ENCODE measurements at regions not wholly inside any gene's neighbourhood (a gene's known extent, or its start where the extent isn't known, plus 50 kb on each side); places are given as distances from the start of the nearest gene placed in this dataset.

GRCh38 chr2:167652401-167652800, 595.0 kb downstream of the STK39 start:
- in situ Hi-C loops (cut with MboI; ENCODE audit: low pct_ligation_motif_present in 1 of 4, low pct_unique_long_range_greater_than_20kb in 1 of 4, low sequenced_read_pairs in 3 of 4), result no loop called here

GRCh38 chr2:167651406-167652151, 595.8 kb downstream of the STK39 start:
- in situ Hi-C loops (cut with MboI; ENCODE audit: low pct_ligation_motif_present in 1 of 4, low pct_unique_long_range_greater_than_20kb in 1 of 4, low sequenced_read_pairs in 3 of 4) (no loop called here), intact Hi-C loops (cut with DNase I; ENCODE audit: low total_unique reads) (no loop called here)
- H3K4me3 ChIP-seq, result no peak overlapping the region
- H3K9me3 ChIP-seq, result no peaks in the 10 kb centered on the region
- no peak for DNase-seq
- no peaks in the 10 kb centered on the region for H3K27me3 ChIP-seq
- H3K27ac ChIP-seq, result no peak overlapping the region
- no peaks in the 10 kb centered on the region for H3K36me3 ChIP-seq
- no peak for TF ChIP-seq EP300 (IDR thresholded peaks at IDR 0.05; ENCODE audit: low read depth)
- TF ChIP-seq POLR2AphosphoS5 (IDR thresholded peaks at IDR 0.05), result no peak
- no peak for TF ChIP-seq CTCF (IDR thresholded peaks at IDR 0.05)
- TF ChIP-seq POLR2A (IDR thresholded peaks at IDR 0.05), result no peak
- no peaks in the 10 kb centered on the region for H3K4me1 ChIP-seq
- WGBS, 2 donors (ENCODE audit: low coverage in 1 of 2), result 57 to 62% methylated on average over 4 to 5 of the region's 5 CpGs

More at GRCh38 chr2:167652401-167652800, 595.0 kb downstream of the STK39 start:
- no peaks in the 10 kb centered on the region for H3K27me3 ChIP-seq
- H3K4me1 ChIP-seq, result no peaks in the 10 kb centered on the region
- no peak overlapping the region for H3K27ac ChIP-seq
- H3K9me3 ChIP-seq, result no peaks in the 10 kb centered on the region
- no peak overlapping the region for H3K4me3 ChIP-seq
- DNase-seq, result no peak
- intact Hi-C loops (cut with DNase I; ENCODE audit: low total_unique reads), result no loop called here
- H3K36me3 ChIP-seq, result no peaks in the 10 kb centered on the region
- TF ChIP-seq POLR2AphosphoS5 (IDR thresholded peaks at IDR 0.05) (no peak), POLR2A (IDR thresholded peaks at IDR 0.05) (no peak), EP300 (IDR thresholded peaks at IDR 0.05; ENCODE audit: low read depth) (no peak), CTCF (IDR thresholded peaks at IDR 0.05) (no peak)

GRCh38 chr2:167646557-167646956, 600.8 kb downstream of the STK39 start:
- Histone ChIP-seq H3K4me1 (no peaks in the 10 kb centered on the region), H3K36me3 (no peaks in the 10 kb centered on the region), H3K27ac (no peak overlapping the region), H3K27me3 (no peaks in the 10 kb centered on the region), H3K9me3 (no peaks in the 10 kb centered on the region), H3K4me3 (no peak overlapping the region)
- 88 to 100% methylated on average over 2 of the region's 2 CpGs for WGBS, 2 donors (ENCODE audit: low coverage in 1 of 2)
- TF ChIP-seq POLR2AphosphoS5 (IDR thresholded peaks at IDR 0.05) (no peak), POLR2A (IDR thresholded peaks at IDR 0.05) (no peak), CTCF (IDR thresholded peaks at IDR 0.05) (no peak), EP300 (IDR thresholded peaks at IDR 0.05; ENCODE audit: low read depth) (no peak)
- in situ Hi-C loops (cut with MboI; ENCODE audit: low pct_ligation_motif_present in 1 of 4, low pct_unique_long_range_greater_than_20kb in 1 of 4, low sequenced_read_pairs in 3 of 4), result no loop called here
- intact Hi-C loops (cut with DNase I; ENCODE audit: low total_unique reads), result no loop called here
- no peak for DNase-seq

- H3K27ac ChIP-seq, result no peak overlapping the region
- DNase-seq, result no peak
- in situ Hi-C loops (cut with MboI; ENCODE audit: low pct_ligation_motif_present in 1 of 4, low pct_unique_long_range_greater_than_20kb in 1 of 4, low sequenced_read_pairs in 3 of 4) (no loop called here), intact Hi-C loops (cut with DNase I; ENCODE audit: low total_unique reads) (no loop called here)
- 92 to 96% methylated on average over 1 of the region's 1 CpG for WGBS, 2 donors (ENCODE audit: low coverage in 1 of 2)
- H3K4me1 ChIP-seq, result no peaks in the 10 kb centered on the region
- H3K4me3 ChIP-seq, result no peak overlapping the region
- no peaks in the 10 kb centered on the region for H3K27me3 ChIP-seq
- H3K9me3 ChIP-seq, result no peaks in the 10 kb centered on the region
- H3K36me3 ChIP-seq, result no peaks in the 10 kb centered on the region
- TF ChIP-seq CTCF (IDR thresholded peaks at IDR 0.05) (no peak), EP300 (IDR thresholded peaks at IDR 0.05; ENCODE audit: low read depth) (no peak), POLR2A (IDR thresholded peaks at IDR 0.05) (no peak), POLR2AphosphoS5 (IDR thresholded peaks at IDR 0.05) (no peak)
Observed at GRCh38 chr2:167640096-167640495, 607.3 kb downstream of the STK39 start.

Data from transverse colon (tissue), 4 donors.